Suprapubic skin (tissue), 4 donors: ENCODE measurements at regions not wholly inside any gene's neighbourhood (a gene's known extent, or its start where the extent isn't known, plus 50 kb on each side); places are given as distances from the start of the nearest gene placed in this dataset.

Experiments used
- EP300 ChIP-seq: sonication (generic); formaldehyde crosslinking; IDR thresholded peaks from one replicate; pipeline ENCODE4 v1.6.1; 2017; ENCODE audit warnings: antibody characterized with exemption
- POLR2A ChIP-seq, 2 donors: fragments of 450-650 bp; IDR thresholded peaks; one replicate each; pipeline ENCODE4 v1.6.1; 2017; ENCODE audit warnings: antibody characterized with exemption in 2 of 2, mild to moderate bottlenecking in 2 of 2, moderate library complexity in 2 of 2
- POLR2AphosphoS5 ChIP-seq, 3 donors: sonication (generic); formaldehyde crosslinking; IDR thresholded peaks; one replicate each; pipeline ENCODE4 v1.6.1; 2017; ENCODE audit warnings: antibody characterized with exemption in 3 of 3
- TF ChIP-seq, protein P1 (sequence below), 2 donors: fragments of 200-600 bp in 1 of 2; fragments of 450-650 bp in 1 of 2; sonication (generic) in 1 of 2; IDR thresholded peaks; one replicate each; pipeline ENCODE4 v1.5.1; 2016 to 2019; ENCODE audit warnings: antibody characterized with exemption in 2 of 2, mild to moderate bottlenecking in 1 of 2, moderate library complexity in 1 of 2

DNA sequence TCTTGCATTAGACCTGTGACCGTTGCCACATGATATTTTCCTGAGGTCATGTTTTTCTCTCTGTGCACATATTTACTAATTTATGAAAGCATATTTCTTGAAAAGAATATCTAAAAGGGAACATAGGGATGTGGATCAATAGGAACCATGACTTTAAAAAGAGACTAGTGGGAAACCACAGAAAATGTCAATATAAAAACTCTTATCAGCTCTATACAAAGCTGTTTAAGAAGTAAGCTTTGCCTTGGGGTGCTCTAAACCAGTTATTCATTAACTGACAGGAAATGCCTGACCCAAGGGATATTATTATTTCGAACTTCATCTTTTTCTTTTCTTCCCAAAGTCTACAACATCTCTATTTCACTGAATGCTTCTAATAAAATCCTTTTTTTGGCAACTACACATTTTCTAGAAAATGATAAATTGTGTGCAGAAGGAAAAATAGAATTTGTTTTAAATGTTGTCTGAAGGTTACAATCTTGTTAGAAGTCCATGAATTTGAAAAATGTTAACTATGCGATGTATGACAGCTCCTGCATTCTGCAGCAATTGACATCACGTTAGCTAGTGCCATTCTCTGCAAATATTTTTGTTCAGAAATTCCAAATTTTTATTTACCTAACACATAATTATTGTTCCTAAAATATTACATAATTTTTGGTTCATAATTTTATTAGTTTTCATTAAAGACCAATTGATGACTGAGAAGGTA lies 345.0 kb downstream of the SLC16A7 start:
- TF ChIP-seq, protein P1, sequence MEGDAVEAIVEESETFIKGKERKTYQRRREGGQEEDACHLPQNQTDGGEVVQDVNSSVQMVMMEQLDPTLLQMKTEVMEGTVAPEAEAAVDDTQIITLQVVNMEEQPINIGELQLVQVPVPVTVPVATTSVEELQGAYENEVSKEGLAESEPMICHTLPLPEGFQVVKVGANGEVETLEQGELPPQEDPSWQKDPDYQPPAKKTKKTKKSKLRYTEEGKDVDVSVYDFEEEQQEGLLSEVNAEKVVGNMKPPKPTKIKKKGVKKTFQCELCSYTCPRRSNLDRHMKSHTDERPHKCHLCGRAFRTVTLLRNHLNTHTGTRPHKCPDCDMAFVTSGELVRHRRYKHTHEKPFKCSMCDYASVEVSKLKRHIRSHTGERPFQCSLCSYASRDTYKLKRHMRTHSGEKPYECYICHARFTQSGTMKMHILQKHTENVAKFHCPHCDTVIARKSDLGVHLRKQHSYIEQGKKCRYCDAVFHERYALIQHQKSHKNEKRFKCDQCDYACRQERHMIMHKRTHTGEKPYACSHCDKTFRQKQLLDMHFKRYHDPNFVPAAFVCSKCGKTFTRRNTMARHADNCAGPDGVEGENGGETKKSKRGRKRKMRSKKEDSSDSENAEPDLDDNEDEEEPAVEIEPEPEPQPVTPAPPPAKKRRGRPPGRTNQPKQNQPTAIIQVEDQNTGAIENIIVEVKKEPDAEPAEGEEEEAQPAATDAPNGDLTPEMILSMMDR (IDR thresholded peaks at IDR 0.05) = no peak
- no peak for TF ChIP-seq POLR2A (IDR thresholded peaks at IDR 0.05)
- TF ChIP-seq EP300 = no peak
- TF ChIP-seq POLR2AphosphoS5 (IDR thresholded peaks at IDR 0.05) = no peak
